ENCODE measurements at regions not wholly inside any gene's neighbourhood (a gene's known extent, or its start where the extent isn't known, plus 50 kb on each side); places are given as distances from the start of the nearest gene placed in this dataset.

- TF ChIP-seq, protein P1, sequence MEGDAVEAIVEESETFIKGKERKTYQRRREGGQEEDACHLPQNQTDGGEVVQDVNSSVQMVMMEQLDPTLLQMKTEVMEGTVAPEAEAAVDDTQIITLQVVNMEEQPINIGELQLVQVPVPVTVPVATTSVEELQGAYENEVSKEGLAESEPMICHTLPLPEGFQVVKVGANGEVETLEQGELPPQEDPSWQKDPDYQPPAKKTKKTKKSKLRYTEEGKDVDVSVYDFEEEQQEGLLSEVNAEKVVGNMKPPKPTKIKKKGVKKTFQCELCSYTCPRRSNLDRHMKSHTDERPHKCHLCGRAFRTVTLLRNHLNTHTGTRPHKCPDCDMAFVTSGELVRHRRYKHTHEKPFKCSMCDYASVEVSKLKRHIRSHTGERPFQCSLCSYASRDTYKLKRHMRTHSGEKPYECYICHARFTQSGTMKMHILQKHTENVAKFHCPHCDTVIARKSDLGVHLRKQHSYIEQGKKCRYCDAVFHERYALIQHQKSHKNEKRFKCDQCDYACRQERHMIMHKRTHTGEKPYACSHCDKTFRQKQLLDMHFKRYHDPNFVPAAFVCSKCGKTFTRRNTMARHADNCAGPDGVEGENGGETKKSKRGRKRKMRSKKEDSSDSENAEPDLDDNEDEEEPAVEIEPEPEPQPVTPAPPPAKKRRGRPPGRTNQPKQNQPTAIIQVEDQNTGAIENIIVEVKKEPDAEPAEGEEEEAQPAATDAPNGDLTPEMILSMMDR (IDR thresholded peaks at IDR 0.05; ENCODE audit: low read depth, low read length), result no peak
- no peak for TF ChIP-seq POLR2A (IDR thresholded peaks at IDR 0.05; ENCODE audit: extremely low read depth, insufficient read length)
Measured at GRCh38 chr22:49040754-49041467, 786.8 kb downstream of the BRD1 start.

Measured in NB4 (cell line).